ENCODE measurements at regions not wholly inside any gene's neighbourhood (a gene's known extent, or its start where the extent isn't known, plus 50 kb on each side); places are given as distances from the start of the nearest gene placed in this dataset.
"Not testable (repeated sequence)": the region's sequence is repeated elsewhere in the genome, so short reads cannot be mapped to it uniquely, and the experiment has no call there.

- TF ChIP-seq RXRA (IDR thresholded peaks at IDR 0.05); TAF1 (conservative IDR thresholded peaks at IDR 0.05); CTCF (IDR thresholded peaks at IDR 0.05; ENCODE audit: low read depth, low read length, missing input control); REST (IDR thresholded peaks at IDR 0.05); RAD21 (IDR thresholded peaks at IDR 0.05); ATF3 (IDR thresholded peaks at IDR 0.05); YY1 (IDR thresholded peaks at IDR 0.05); FOXA1 (IDR thresholded peaks at IDR 0.05); ZBTB33 (IDR thresholded peaks at IDR 0.05); JUND (IDR thresholded peaks at IDR 0.05); NR2F2 (IDR thresholded peaks at IDR 0.05); SP1 (IDR thresholded peaks at IDR 0.05); MAX (IDR thresholded peaks at IDR 0.05); HNF4A (conservative IDR thresholded peaks at IDR 0.05): not testable (repeated sequence)
Measured at GRCh38 chr16:16535565-16535964, 156.6 kb downstream of the NPIPA7 start.

All from liver (tissue), 3 donors.